Activated T-helper 17 cell treated with anti-CD3 and anti-CD28 coated beads, Interleukin-2, amount 50 U/mL, for 72 hours (primary cell): ENCODE measurements at regions not wholly inside any gene's neighbourhood (a gene's known extent, or its start where the extent isn't known, plus 50 kb on each side); places are given as distances from the start of the nearest gene placed in this dataset.
"Not testable (repeated sequence)": the region's sequence is repeated elsewhere in the genome, so short reads cannot be mapped to it uniquely, and the experiment has no call there.

Source experiments
- ATAC-seq: fragments of 150-1000 bp; cut with Tn5 transposase; replicated peaks from 2 replicates; pipeline ENCODE4 v1.10.0; 2021; ENCODE audit warnings: mild to moderate bottlenecking, moderate library complexity
- H3K27ac Mint-ChIP-seq: one replicate; pipeline ENCODE4 v1.8.0; 2022; ENCODE audit warnings: mixed read lengths
- H3K27me3 Mint-ChIP-seq: one replicate; pipeline ENCODE4 v1.8.0; 2022; ENCODE audit warnings: mixed read lengths
- H3K36me3 Mint-ChIP-seq: one replicate; pipeline ENCODE4 v1.8.0; 2022; ENCODE audit warnings: low read depth, mild to moderate bottlenecking, mixed read lengths
- H3K4me1 Mint-ChIP-seq: one replicate; pipeline ENCODE4 v1.8.0; 2022; ENCODE audit warnings: mixed read lengths
- H3K4me3 Mint-ChIP-seq: one replicate; pipeline ENCODE4 v1.8.0; 2022; ENCODE audit warnings: mild to moderate bottlenecking, mixed read lengths
- H3K9me3 Mint-ChIP-seq: one replicate; pipeline ENCODE4 v1.8.0; 2022; ENCODE audit warnings: mixed read lengths

DNA sequence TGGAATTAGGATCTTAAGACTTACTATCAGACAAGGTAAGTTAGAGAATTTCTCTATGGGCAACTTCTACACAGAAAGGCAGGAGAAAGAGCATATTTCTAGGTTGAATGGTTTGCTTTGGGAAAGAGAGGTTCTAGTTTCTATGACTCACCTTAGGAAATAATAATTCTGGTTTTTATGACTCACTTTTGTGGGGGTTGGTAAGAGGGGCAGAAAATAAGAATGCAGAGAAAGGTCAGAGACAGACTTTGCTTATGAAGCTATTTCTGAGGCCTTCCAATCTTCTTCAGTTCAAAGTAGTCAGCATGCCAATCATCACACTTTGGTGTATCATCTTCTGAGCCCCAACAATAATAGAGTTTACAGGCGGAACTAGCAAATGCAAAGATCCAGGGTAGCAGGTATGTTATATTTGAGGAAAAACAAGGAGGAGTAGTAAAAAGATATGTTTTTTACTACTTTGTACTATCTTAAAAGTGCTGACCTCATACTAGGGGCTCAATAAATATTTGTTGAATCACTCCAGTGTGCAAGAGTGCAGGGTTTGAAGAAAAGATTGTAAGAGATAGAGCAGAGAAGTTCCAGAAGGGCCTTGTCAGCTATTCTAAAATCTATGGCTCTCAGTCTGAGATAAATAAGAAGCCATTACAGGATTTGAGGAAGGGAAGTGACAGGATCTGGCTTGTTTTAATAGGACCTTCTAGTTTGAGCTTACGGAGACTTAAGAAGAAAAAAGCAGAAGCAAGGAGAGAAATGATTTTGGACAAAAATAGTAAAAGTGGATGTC, 56.7 kb upstream of the LRFN5 start:
- no peaks in the 10 kb centered on the region for H3K4me1 Mint-ChIP-seq
- no peak overlapping the region for H3K27ac Mint-ChIP-seq
- ATAC-seq = no peak
- no peaks in the 10 kb centered on the region for H3K9me3 Mint-ChIP-seq
- H3K36me3 Mint-ChIP-seq = no peaks in the 10 kb centered on the region
- H3K27me3 Mint-ChIP-seq = no peaks in the 10 kb centered on the region
- no peak overlapping the region for H3K4me3 Mint-ChIP-seq

DNA sequence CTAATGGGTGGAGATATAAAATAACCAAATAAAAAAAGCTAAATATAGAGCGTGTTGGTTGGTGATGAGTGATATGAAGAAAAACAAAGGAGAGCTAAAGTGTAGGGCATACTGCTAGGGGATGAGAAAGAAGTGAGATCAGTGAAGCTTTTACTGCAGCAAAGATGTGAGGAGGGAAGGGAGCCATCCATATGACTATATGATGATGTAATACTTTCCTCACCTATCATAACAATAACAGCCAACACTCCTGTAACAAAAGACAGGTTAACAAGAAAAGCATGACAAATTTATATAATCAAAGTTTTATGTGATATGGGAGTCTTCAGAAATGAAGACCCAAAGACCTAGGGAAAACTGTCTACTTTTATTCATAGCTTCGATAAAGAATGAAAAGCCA, 57.4 kb upstream of the LRFN5 start:
- Mint-ChIP-seq H3K36me3 (no peaks in the 10 kb centered on the region), H3K4me3 (no peak overlapping the region), H3K4me1 (no peaks in the 10 kb centered on the region), H3K27ac (no peak overlapping the region), H3K9me3 (peaks cover 5% of the 10 kb centered on the region), H3K27me3 (no peaks in the 10 kb centered on the region)
- no peak for ATAC-seq

GRCh38 chr14:41548666-41549065, 58.0 kb upstream of the LRFN5 start:
- no peak overlapping the region for H3K4me3 Mint-ChIP-seq
- H3K27ac Mint-ChIP-seq = no peak overlapping the region
- peaks cover 9% of the 10 kb centered on the region for H3K9me3 Mint-ChIP-seq

DNA sequence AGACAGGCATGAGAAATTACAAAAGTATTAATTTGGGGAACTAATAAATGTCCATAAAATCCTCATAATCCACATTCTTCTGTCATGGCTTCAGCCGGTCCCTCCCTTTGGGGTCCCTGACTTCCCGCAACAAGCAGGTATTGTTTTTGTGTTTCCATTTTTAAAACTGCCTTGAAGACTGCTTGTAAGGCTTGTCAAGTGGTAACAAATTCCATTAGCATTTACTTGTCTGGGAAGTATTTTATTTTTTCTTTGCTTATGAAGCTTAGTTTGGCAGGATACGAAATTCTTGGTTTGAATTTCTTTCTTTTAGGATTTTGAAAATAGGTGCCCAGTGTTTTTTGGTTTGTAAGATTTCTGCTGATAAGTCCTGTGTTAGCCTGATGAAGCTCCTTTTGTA, 65.3 kb upstream of the LRFN5 start:
- H3K27me3 Mint-ChIP-seq = no peaks in the 10 kb centered on the region
- no peak for ATAC-seq
- no peak overlapping the region for H3K4me3 Mint-ChIP-seq
- no peaks in the 10 kb centered on the region for H3K4me1 Mint-ChIP-seq
- H3K9me3 Mint-ChIP-seq = peaks cover 15% of the 10 kb centered on the region
- no peak overlapping the region for H3K27ac Mint-ChIP-seq
- H3K36me3 Mint-ChIP-seq = no peaks in the 10 kb centered on the region

More at GRCh38 chr14:41548666-41549065, 58.0 kb upstream of the LRFN5 start:
- no peaks in the 10 kb centered on the region for H3K36me3 Mint-ChIP-seq
- no peak for ATAC-seq
- no peaks in the 10 kb centered on the region for H3K27me3 Mint-ChIP-seq
- no peaks in the 10 kb centered on the region for H3K4me1 Mint-ChIP-seq

DNA sequence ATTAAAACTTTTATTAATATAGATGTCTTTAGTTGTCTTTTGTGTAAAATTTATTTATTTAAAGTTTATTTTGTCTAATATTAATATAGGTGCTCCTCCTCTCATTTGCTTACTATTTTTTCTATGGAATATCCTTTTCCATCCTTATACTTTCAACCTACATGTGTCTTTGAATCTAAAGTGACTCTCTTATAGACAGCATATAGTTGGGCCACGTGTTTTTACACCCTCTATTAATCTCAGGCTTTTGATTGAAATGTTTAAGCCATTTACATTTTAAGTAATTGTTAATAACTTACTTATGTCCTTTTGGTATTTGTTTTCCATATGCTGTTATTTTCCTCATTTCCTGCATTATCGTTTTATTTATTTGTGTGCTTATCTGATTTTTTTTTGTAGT, 74.4 kb upstream of the LRFN5 start:
- no peak overlapping the region for H3K4me3 Mint-ChIP-seq
- no peaks in the 10 kb centered on the region for H3K9me3 Mint-ChIP-seq
- no peaks in the 10 kb centered on the region for H3K4me1 Mint-ChIP-seq

DNA sequence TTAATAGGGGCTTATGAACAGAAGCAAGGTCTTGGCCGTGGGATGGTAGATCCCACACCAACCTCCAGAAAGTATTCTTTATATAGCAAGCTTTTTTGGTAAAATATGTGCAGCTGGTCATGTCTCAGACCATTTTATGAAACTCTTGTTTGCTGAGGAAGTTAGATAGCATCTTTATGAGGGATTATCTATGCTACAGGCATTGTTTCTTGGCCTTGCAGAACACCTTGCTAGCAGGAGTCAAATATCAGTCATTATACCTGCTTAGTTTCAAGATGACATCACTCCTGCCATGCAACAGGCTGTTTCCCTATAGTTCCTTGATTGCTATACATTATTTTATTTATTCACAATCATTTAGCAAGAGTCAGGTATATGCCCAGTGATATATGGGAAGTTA, 84.8 kb upstream of the LRFN5 start:
- no peak overlapping the region for H3K27ac Mint-ChIP-seq
- peaks cover 5% of the 10 kb centered on the region for H3K9me3 Mint-ChIP-seq
- no peaks in the 10 kb centered on the region for H3K36me3 Mint-ChIP-seq
- H3K4me3 Mint-ChIP-seq = no peak overlapping the region
- H3K4me1 Mint-ChIP-seq = no peaks in the 10 kb centered on the region
- no peak for ATAC-seq
- H3K27me3 Mint-ChIP-seq = peaks cover 3% of the 10 kb centered on the region

More for the DNA sequence above, 74.4 kb upstream of the LRFN5 start:
- ATAC-seq = no peak
- Mint-ChIP-seq H3K27me3 (no peaks in the 10 kb centered on the region), H3K27ac (no peak overlapping the region), H3K36me3 (no peaks in the 10 kb centered on the region)

DNA sequence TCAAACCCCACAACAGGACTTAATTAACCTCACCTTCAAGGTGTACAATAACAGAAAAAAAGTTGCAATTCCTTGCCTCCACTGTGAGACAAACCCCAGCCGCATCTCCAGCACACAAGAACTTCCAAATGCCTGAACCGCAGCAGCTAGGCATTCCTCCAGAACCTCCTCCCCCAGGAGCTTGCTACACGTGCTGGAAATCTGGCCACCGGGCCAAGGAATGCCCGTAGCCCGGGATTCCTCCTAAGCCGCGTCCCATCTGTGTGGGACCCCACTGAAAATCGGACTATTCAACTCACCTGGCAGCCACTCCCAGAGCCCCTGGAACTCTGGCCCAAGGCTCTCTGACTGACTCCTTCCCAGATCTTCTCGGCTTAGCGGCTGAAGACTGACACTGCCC, 88.6 kb upstream of the LRFN5 start:
- H3K36me3 Mint-ChIP-seq, H3K4me3 Mint-ChIP-seq, H3K4me1 Mint-ChIP-seq, H3K9me3 Mint-ChIP-seq, H3K27me3 Mint-ChIP-seq, H3K27ac Mint-ChIP-seq, ATAC-seq: not testable (repeated sequence)

GRCh38 chr14:41506552-41506951, 100.1 kb upstream of the LRFN5 start:
- H3K4me3 Mint-ChIP-seq = no peak overlapping the region
- H3K9me3 Mint-ChIP-seq = no peaks in the 10 kb centered on the region
- no peaks in the 10 kb centered on the region for H3K36me3 Mint-ChIP-seq
- no peaks in the 10 kb centered on the region for H3K4me1 Mint-ChIP-seq
- no peaks in the 10 kb centered on the region for H3K27me3 Mint-ChIP-seq
- no peak for ATAC-seq
- H3K27ac Mint-ChIP-seq = no peak overlapping the region

DNA sequence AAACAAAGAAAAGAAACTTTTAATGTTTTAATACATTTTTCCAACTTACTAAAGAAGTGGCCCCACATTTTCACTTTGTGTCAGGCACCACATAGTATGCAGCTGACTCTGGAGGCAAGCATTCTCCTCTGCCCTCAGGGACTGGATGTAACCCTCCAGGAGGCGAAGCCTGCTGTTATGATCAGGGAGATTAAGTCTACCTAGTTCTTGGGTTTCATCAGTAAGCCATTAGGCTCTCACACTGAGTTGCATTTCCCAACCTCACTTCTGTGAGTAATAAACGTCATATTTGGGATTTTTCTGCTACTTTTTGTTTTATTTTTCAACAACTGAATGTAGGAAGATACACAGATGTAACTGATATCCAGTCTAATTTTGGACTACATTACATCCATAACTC, 101.2 kb upstream of the LRFN5 start:
- Mint-ChIP-seq H3K36me3 (no peaks in the 10 kb centered on the region), H3K27me3 (no peaks in the 10 kb centered on the region), H3K27ac (no peak overlapping the region)

DNA sequence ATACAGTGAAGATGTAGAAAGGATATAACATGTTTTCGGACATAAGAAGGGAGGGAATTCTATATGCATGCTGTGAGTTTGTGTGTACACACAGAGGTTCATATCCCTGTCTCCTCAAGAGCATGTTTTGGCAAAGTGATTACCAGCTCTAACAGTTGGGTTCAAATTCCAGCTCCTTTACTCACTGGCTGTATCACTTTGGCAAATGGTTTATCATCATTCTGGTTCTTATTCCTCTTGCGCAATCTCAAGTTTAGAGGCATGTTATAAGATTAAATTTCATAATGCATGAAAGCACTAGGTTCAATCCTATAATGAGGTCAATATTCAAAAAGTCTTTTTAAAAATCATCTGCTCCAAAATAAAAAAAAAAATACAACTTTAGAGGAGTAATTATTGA, 107.7 kb upstream of the LRFN5 start:
- no peak overlapping the region for H3K4me3 Mint-ChIP-seq
- no peak overlapping the region for H3K27ac Mint-ChIP-seq
- ATAC-seq = no peak
- no peaks in the 10 kb centered on the region for H3K27me3 Mint-ChIP-seq
- H3K4me1 Mint-ChIP-seq = no peaks in the 10 kb centered on the region
- peaks cover 2% of the 10 kb centered on the region for H3K9me3 Mint-ChIP-seq
- no peaks in the 10 kb centered on the region for H3K36me3 Mint-ChIP-seq

More for the DNA sequence above, 101.2 kb upstream of the LRFN5 start:
- no peak for ATAC-seq
- no peak overlapping the region for H3K4me3 Mint-ChIP-seq
- no peaks in the 10 kb centered on the region for H3K4me1 Mint-ChIP-seq
- no peaks in the 10 kb centered on the region for H3K9me3 Mint-ChIP-seq

DNA sequence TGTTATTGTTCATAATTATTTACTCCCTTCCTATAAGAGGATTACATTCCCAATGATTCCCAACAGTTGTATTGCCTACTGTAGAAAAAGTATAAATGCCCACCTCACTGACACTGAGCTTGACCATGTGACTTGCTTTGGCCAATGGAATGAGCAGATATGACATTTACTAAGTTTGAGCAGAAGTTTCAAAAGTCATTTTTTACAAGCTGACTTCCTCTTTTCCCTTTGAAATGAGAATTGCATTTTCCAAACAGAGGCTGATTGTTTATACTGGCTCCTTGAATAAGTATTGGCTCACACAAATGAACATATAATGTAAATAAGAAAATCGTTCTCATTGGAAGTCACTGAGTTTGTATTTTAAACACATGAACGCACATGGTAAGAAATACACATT, 116.4 kb upstream of the LRFN5 start:
- H3K27me3 Mint-ChIP-seq = no peaks in the 10 kb centered on the region
- no peak overlapping the region for H3K27ac Mint-ChIP-seq

GRCh38 chr14:41489315-41489972, 117.2 kb upstream of the LRFN5 start:
- no peak for ATAC-seq
- Mint-ChIP-seq H3K4me3 (no peak overlapping the region), H3K36me3 (no peaks in the 10 kb centered on the region), H3K4me1 (no peaks in the 10 kb centered on the region), H3K27me3 (no peaks in the 10 kb centered on the region), H3K9me3 (peaks cover 4% of the 10 kb centered on the region), H3K27ac (no peak overlapping the region)

More for the DNA sequence above, 116.4 kb upstream of the LRFN5 start:
- no peaks in the 10 kb centered on the region for H3K4me1 Mint-ChIP-seq
- ATAC-seq = no peak
- no peaks in the 10 kb centered on the region for H3K36me3 Mint-ChIP-seq
- peaks cover 4% of the 10 kb centered on the region for H3K9me3 Mint-ChIP-seq
- H3K4me3 Mint-ChIP-seq = no peak overlapping the region

GRCh38 chr14:41488401-41488800, 118.3 kb upstream of the LRFN5 start:
- Mint-ChIP-seq H3K9me3 (no peaks in the 10 kb centered on the region), H3K36me3 (no peaks in the 10 kb centered on the region), H3K27me3 (no peaks in the 10 kb centered on the region), H3K4me1 (no peaks in the 10 kb centered on the region), H3K4me3 (no peak overlapping the region), H3K27ac (no peak overlapping the region)
- no peak for ATAC-seq

DNA sequence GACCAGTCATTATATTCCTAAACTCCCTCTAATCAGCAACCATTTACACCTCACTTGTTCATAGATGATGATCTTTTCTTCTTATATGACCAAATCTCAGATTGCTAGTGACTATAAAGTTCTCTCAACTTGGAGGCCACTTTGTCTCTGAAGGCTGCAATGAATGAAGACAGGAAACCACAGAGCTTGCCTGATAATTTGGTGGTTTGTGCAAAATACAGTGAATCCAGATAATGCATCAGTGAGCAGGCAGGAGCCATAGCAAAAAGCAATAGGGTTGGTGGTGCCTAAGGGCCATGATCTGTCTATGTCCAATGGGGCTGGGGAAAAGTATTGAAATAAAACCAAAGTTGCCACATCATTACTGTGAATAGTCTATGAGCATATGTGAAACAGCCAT, 123.8 kb upstream of the LRFN5 start:
- no peak overlapping the region for H3K4me3 Mint-ChIP-seq
- H3K36me3 Mint-ChIP-seq = no peaks in the 10 kb centered on the region
- no peak for ATAC-seq
- no peaks in the 10 kb centered on the region for H3K27me3 Mint-ChIP-seq
- H3K27ac Mint-ChIP-seq = no peak overlapping the region
- H3K4me1 Mint-ChIP-seq = no peaks in the 10 kb centered on the region
- H3K9me3 Mint-ChIP-seq = no peaks in the 10 kb centered on the region

DNA sequence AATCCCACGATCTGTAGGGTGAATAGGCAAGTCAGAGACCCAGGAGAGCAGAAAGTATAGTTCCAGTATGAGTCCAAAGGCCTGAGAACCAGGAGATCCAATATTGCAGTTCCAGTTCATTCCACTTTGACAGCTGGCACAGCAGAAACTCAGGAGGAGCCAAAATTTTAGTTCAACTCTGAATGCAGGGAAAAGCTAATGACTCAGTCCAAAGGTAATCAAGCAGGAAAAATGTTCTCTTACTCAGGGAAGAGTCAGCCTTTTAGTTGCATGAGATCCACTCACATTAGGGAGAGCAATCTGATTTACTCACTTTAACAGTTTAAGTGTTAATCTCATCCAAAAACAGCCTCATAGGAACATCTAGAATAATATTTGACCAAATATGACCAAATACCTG, 130.2 kb upstream of the LRFN5 start:
- H3K27ac Mint-ChIP-seq = no peak overlapping the region
- no peak for ATAC-seq
- H3K4me1 Mint-ChIP-seq = no peaks in the 10 kb centered on the region
- no peak overlapping the region for H3K4me3 Mint-ChIP-seq
- H3K27me3 Mint-ChIP-seq = no peaks in the 10 kb centered on the region
- H3K9me3 Mint-ChIP-seq = peaks cover 4% of the 10 kb centered on the region
- H3K36me3 Mint-ChIP-seq = no peaks in the 10 kb centered on the region
